ENCODE measurements at regions not wholly inside any gene's neighbourhood (a gene's known extent, or its start where the extent isn't known, plus 50 kb on each side); places are given as distances from the start of the nearest gene placed in this dataset.
"Not testable (repeated sequence)": the region's sequence is repeated elsewhere in the genome, so short reads cannot be mapped to it uniquely, and the experiment has no call there.

- no peak for DNase-seq
These were observed 489.9 kb downstream of the PLOD2 start for GRCh38 chr3:145671121-145671520.

- DNase-seq: no peak
These were observed 487.1 kb downstream of the PLOD2 start for GRCh38 chr3:145673838-145674237.

GRCh38 chr3:145678401-145678800 is 482.6 kb downstream of the PLOD2 start:
- peak; percentile 36 for DNase-seq

GRCh38 chr3:145681181-145681580 is 479.8 kb downstream of the PLOD2 start:
- no peak for DNase-seq

GRCh38 chr3:145687978-145688377 is 473.0 kb downstream of the PLOD2 start:
- DNase-seq: not testable (repeated sequence)

- DNase-seq: no peak
These were observed 468.2 kb downstream of the PLOD2 start for GRCh38 chr3:145692751-145693150.

DNA sequence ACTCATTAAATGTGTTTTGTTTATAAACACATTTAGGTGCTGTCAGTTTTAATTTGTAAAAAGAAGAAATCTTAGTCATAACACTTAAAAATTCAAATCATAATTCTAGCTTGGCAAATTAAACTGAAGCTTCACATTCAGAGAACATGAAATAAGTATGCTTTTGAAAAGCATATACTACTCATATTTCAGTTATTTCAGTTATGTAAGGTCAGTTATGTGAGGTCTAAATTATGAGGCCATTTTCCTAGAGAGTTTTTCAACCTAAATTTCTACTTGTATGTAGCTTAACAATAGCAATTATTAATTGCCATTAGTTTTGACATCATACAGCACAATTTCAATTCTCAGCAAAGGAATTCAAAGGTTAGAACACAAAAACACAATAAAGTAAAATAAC is 465.0 kb downstream of the PLOD2 start:
- DNase-seq: no peak

DNA sequence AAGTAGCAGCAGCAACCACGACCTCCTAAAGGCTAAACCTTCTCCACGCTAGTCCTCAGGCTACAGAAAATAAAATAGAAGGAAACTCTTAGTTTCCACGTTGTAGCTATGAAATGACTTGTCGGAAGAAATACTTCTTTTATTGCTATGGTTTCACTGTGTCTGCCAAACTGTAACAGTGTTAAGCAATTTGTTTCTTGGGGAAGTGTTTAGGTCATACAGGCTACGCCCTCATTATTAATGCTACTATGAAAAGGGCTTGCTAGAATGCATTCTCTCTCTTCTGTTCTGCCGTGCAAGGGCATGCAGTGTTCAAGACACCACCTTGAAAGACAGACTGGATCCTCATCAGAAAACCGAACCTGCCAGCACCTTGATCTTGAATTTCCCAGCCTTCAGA is 462.7 kb downstream of the PLOD2 start:
- DNase-seq: peak; percentile 13

- no peak for DNase-seq
These were observed 462.2 kb downstream of the PLOD2 start for GRCh38 chr3:145698749-145699148.

- DNase-seq: peak; percentile 53
These were observed 457.0 kb downstream of the PLOD2 start for GRCh38 chr3:145704020-145704419.

DNA sequence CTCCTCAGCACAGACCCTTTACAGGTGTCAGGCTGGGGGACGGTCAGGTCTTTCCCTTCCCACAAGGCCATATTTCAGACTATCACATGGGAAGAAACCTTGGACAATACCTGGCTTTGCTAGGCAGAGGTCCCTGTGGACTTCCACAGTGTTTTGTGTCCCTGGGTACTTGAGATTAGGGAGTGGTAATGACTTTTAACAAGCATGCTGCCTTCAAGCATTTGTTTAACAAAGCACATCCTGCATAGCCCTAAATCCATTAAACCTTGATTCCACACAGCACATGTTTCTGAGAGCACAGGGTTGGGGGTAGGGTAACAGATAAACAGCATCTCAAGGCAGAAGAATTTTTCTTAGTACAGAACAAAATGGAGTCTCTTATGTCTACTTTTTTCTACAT is 451.2 kb downstream of the PLOD2 start:
- DNase-seq: not testable (repeated sequence)

DNA sequence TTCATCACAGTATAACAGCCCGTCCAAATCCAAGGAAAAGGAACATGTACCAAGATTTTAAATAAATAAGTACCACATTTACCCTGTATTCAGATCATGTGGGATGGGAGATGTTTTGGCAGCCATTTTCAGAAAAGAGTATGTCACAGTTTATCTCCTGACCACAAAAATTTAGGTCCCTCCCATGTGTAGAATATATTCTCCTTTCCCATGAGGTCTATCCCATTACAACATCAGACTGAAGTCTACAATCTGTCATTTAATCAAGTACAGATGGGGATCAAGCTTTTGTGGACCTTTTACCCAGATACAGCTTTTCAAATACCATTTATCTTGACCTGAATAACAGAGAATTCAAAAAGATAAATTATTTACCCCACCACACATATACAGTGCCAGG is 444.5 kb downstream of the PLOD2 start:
- DNase-seq: peak; percentile 83

DNA sequence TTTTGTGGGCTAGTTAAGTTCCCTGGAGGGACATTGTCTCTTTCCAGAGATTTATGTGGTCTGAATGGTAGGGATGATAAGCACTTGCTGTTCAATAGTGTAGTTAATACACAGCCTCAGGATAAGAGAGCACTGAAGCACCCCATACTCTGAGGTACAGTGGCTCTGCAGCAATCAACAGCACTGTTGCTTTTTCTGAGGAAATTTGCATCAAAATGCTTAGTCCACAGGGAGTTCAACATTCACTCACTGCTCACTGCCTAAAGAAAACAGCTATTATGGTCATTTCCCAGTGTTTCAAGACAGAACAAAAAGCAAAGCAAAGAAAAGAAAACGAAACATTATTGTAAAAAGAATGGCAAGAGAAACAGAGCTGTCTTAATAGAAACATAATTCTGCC is 441.9 kb downstream of the PLOD2 start:
- no peak for DNase-seq

GRCh38 chr3:145721273-145721805 is 439.6 kb downstream of the PLOD2 start:
- no peak for DNase-seq

- DNase-seq: no peak
These were observed 439.2 kb downstream of the PLOD2 start for GRCh38 chr3:145721815-145722214.

- DNase-seq: no peak
These were observed 433.5 kb downstream of the PLOD2 start for GRCh38 chr3:145727476-145727875.

DNA sequence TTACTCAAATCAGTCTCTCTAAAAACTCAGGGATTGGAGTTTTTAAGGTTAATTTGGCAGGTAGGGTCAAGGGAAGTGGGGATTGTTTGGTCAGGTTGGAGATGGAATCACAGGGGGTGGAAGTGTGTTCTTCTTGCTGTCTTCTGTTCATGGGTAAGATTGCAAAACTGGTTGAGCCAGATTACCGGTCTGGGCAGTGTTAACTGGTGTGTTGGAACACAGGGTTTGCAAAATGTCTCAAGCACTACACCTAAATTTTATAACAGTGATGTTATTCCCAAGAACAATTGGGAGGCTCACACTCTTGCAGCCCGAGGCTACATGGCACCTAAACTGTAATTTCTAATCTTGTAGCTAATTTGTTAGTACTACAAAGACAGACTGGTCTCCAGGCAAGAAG is 425.4 kb downstream of the PLOD2 start:
- no peak for DNase-seq

DNA sequence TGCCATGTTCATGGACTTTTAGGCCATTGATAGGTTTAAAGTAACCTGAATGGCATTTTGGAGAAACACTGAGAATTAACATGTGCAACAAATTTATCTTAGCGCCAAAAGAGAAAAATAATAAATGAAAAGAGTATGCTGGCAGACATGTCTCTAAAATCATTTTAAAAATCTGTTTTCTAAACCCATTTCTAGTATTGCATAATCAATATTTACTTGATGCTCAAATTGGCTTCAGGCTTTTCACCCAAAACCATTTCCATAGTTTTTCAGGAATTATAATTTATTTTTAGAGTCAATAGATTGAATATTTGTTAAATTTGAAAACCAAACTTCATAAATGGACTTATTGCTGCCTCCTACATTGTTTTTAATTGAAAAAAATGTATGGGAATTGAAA is 423.0 kb downstream of the PLOD2 start:
- no peak for DNase-seq

GRCh38 chr3:145739926-145740325 is 421.1 kb downstream of the PLOD2 start:
- DNase-seq: peak; percentile 31

DNA sequence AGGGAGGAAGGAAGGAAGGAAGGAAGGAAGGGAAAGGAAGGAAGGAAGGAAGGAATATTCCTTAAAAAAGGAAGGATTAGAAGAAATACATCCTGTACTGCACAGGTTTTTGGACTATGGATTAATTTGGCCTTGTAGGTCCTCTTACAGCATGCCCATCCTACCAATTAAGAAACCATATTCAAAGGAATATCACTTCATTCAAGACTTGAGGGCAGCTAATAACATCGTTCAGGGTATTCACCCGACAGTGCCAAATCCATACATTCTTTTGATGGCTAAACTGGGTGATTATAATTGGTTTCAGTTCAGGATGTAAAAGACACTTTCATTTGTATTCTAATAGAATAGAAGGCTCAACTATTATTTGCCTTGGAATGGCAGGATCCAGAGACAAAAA is 410.3 kb downstream of the PLOD2 start:
- DNase-seq: no peak

DNA sequence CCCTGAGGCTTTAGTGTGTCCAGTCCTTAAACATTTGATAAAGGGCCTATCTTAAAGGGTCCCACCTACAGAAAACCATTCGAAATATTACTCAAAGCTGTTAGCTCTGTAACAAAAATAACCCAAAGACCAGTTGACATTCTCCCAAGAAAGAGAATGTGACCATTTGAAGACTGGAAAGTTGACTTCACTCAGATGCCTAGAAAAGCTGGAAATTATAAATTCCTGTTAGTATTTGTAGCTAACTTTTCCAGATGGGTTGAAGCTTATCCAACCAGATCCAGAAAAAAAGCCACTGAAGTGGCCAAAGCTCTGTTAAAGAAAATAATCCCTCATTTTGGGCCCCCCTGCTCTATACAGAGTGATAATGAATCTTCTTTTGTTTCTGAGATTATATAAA is 408.4 kb downstream of the PLOD2 start:
- no peak for DNase-seq

DNA sequence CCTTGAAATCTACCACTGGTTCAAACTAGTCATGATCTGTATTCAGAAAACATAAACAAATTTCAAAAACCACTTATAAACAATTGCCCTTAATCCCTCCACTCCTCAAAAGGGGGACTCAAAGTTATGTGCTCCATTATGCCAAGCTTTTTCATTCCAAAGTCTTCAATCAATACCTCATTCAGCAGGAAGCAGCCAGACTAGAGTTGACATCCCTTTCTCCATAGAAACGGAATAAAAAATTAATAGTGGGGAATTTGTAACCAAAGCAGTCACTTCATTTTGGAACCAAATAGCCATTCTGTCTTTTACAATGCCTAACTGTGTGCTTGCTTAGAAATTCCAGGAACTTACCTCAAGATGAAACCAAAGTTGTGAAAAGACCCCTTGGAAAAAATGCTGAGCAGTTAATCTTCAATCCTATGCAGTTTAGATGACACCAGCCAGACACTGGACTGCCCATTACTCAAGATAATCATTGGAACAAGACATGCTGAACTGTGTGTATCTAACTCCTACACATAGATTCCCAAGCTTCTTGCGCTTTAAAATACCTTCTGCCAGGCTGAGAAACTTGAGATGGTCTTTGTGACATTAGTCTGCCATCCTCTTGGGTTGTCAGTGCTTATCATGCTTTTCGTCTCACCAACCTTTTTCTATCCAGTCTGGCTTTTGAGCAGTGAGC is 406.2 kb downstream of the PLOD2 start:
- no peak for DNase-seq

- no peak for DNase-seq
These were observed 400.9 kb downstream of the PLOD2 start for GRCh38 chr3:145760036-145760435.

GRCh38 chr3:145767909-145768308 is 393.1 kb downstream of the PLOD2 start:
- no peak for DNase-seq

- DNase-seq: peak; percentile 60
These were observed 384.1 kb downstream of the PLOD2 start for GRCh38 chr3:145776782-145777408.

Measured in fibroblast of skin of right quadriceps (primary cell).